SK-N-MC (cell line): ENCODE measurements at regions not wholly inside any gene's neighbourhood (a gene's known extent, or its start where the extent isn't known, plus 50 kb on each side); places are given as distances from the start of the nearest gene placed in this dataset.

Experiments
- FOXP2 ChIP-seq: optimal IDR thresholded peaks from 2 replicates; pipeline ENCODE3; 2011; ENCODE audit warnings: mild to moderate bottlenecking, moderate library complexity; ENCODE audit not compliant: insufficient read depth; ENCODE audit errors: extremely low read length, control extremely low read depth
- POLR2AphosphoS5 ChIP-seq: IDR thresholded peaks from 2 replicates; pipeline ENCODE4 v1.6.1; 2012; ENCODE audit warnings: mild to moderate bottlenecking, low read depth, low read length, borderline replicate concordance

GRCh38 chr10:44457259-44457658 lies 72.4 kb upstream of the CXCL12 start:
- no peak for TF ChIP-seq FOXP2
- no peak for TF ChIP-seq POLR2AphosphoS5
